Right renal cortex interstitium (tissue), 3 donors: ENCODE measurements at regions not wholly inside any gene's neighbourhood (a gene's known extent, or its start where the extent isn't known, plus 50 kb on each side); places are given as distances from the start of the nearest gene placed in this dataset.

Source experiments
- DNase-seq, 3 donors: peaks; one replicate each; pipeline ENCODE4 v3.0.0-alpha.2; 2013; ENCODE audit warnings: low read depth in 3 of 3, low spot score in 2 of 3

- DNase-seq = no peak
Measured at GRCh38 chr22:26845021-26845743, 187.8 kb downstream of the MIAT start.

- DNase-seq = no peak
Measured at GRCh38 chr22:26846076-26846475, 188.7 kb downstream of the MIAT start.

- DNase-seq = no peak
Measured at GRCh38 chr22:26846645-26847044, 189.3 kb downstream of the MIAT start.

GRCh38 chr22:26847046-26847445 is 189.7 kb downstream of the MIAT start:
- no peak for DNase-seq

- DNase-seq = no peak
Measured at GRCh38 chr22:26847816-26848215, 190.4 kb downstream of the MIAT start.

- DNase-seq = no peak
Measured at GRCh38 chr22:26848244-26848920, 191.0 kb downstream of the MIAT start.

GRCh38 chr22:26849575-26849974 is 192.2 kb downstream of the MIAT start:
- DNase-seq = no peak

- no peak for DNase-seq
Measured at GRCh38 chr22:26851125-26851524, 193.7 kb downstream of the MIAT start.

- DNase-seq = no peak
Measured at GRCh38 chr22:26852176-26852575, 194.8 kb downstream of the MIAT start.

GRCh38 chr22:26853071-26853470 is 195.7 kb downstream of the MIAT start:
- DNase-seq = no peak

- no peak for DNase-seq
Measured at GRCh38 chr22:26853495-26853894, 196.1 kb downstream of the MIAT start.

GRCh38 chr22:26857169-26857568 is 199.8 kb downstream of the MIAT start:
- DNase-seq = no peak

- no peak for DNase-seq
Measured at GRCh38 chr22:26860301-26860700, 202.9 kb downstream of the MIAT start.

GRCh38 chr22:26865021-26865420 is 207.6 kb downstream of the MIAT start:
- DNase-seq = no peak

GRCh38 chr22:26883393-26883792 is 226.0 kb downstream of the MIAT start:
- DNase-seq = no peak

- DNase-seq = no peak
Measured at GRCh38 chr22:26884921-26885320, 227.5 kb downstream of the MIAT start.

GRCh38 chr22:26885441-26886261 is 228.3 kb downstream of the MIAT start:
- no peak for DNase-seq

- DNase-seq = no peak
Measured at GRCh38 chr22:26887456-26887855, 230.1 kb downstream of the MIAT start.

- DNase-seq = no peak
Measured at GRCh38 chr22:26887916-26888315, 230.5 kb downstream of the MIAT start.

GRCh38 chr22:26888887-26889286 is 231.5 kb downstream of the MIAT start:
- DNase-seq = no peak

- DNase-seq = no peak
Measured at GRCh38 chr22:26889802-26890201, 232.4 kb downstream of the MIAT start.

GRCh38 chr22:26890870-26891269 is 233.5 kb downstream of the MIAT start:
- DNase-seq = no peak
